Gastrocnemius medialis (tissue), 4 donors: ENCODE measurements at regions not wholly inside any gene's neighbourhood (a gene's known extent, or its start where the extent isn't known, plus 50 kb on each side); places are given as distances from the start of the nearest gene placed in this dataset.

Experiments used
- CTCF ChIP-seq, 5 experiments: fragments of 450-650 bp in 3 of 5; fragments of 200-600 bp in 2 of 5; sonication (generic) in 2 of 5; IDR thresholded peaks in 4 of 5; conservative IDR thresholded peaks in 1 of 5; 1 replicate in 4 of 5; 2 replicates in 1 of 5; pipeline ENCODE4 v1.5.1; 2016 to 2019; ENCODE audit warnings: antibody characterized with exemption in 5 of 5, mild to moderate bottlenecking in 3 of 5, moderate library complexity in 3 of 5
- POLR2A ChIP-seq, 2 donors: fragments of 450-650 bp; IDR thresholded peaks; one replicate each; pipeline ENCODE4 v1.6.1; 2017; ENCODE audit warnings: antibody characterized with exemption in 2 of 2, mild to moderate bottlenecking in 2 of 2, moderate library complexity in 2 of 2

DNA sequence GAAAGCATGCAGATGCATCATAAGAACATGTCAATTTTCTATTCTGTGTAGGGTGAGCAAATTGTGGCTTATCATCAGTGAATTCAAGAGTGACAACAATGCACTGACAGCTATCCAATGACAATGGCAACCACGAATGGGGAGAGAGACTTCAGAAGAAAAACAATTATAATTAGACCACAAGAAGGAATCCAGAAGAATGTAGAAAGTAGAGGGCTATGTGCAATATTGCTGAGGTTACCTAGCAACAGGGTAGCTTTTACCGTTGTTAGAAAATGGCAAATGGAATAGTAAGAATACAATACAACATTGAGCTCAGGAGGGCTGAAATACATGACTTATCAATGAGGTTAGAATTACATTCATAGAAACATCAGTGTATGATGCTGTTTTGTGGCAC, 71.1 kb upstream of the SESTD1 start:
- TF ChIP-seq CTCF (IDR thresholded peaks at IDR 0.05 in 4 of 5, conservative IDR thresholded peaks at IDR 0.05 in 1 of 5) (no peak), POLR2A (IDR thresholded peaks at IDR 0.05) (no peak)
